GM19455 (cell line): ENCODE measurements at regions not wholly inside any gene's neighbourhood (a gene's known extent, or its start where the extent isn't known, plus 50 kb on each side); places are given as distances from the start of the nearest gene placed in this dataset.

Experiments used
- ATAC-seq: cut with Tn5 transposase; IDR thresholded peaks from one replicate; pipeline ENCODE4 v1.9.1; 2021; ENCODE audit not compliant: unreplicated experiment

- ATAC-seq: no peak
Observed at GRCh38 chr12:59087077-59087673, 166.9 kb upstream of the LRIG3 start.

GRCh38 chr12:59086126-59086525 lies 165.8 kb upstream of the LRIG3 start:
- no peak for ATAC-seq

- no peak for ATAC-seq
Observed at GRCh38 chr12:59085690-59086089, 165.4 kb upstream of the LRIG3 start.

GRCh38 chr12:59084511-59085375 lies 164.4 kb upstream of the LRIG3 start:
- no peak for ATAC-seq

- ATAC-seq: no peak
Observed at GRCh38 chr12:59082952-59083351, 162.6 kb upstream of the LRIG3 start.

- no peak for ATAC-seq
Observed at GRCh38 chr12:59080101-59080500, 159.8 kb upstream of the LRIG3 start.

GRCh38 chr12:59079472-59079871 lies 159.2 kb upstream of the LRIG3 start:
- no peak for ATAC-seq

GRCh38 chr12:59079002-59079401 lies 158.7 kb upstream of the LRIG3 start:
- no peak for ATAC-seq

- ATAC-seq: no peak
Observed at GRCh38 chr12:59077575-59078426, 157.5 kb upstream of the LRIG3 start.

- no peak for ATAC-seq
Observed at GRCh38 chr12:59077153-59077552, 156.8 kb upstream of the LRIG3 start.

- ATAC-seq: no peak
Observed at GRCh38 chr12:59076622-59077021, 156.3 kb upstream of the LRIG3 start.

- no peak for ATAC-seq
Observed at GRCh38 chr12:59075968-59076490, 155.7 kb upstream of the LRIG3 start.

- no peak for ATAC-seq
Observed at GRCh38 chr12:59075141-59075540, 154.8 kb upstream of the LRIG3 start.

- ATAC-seq: no peak
Observed at GRCh38 chr12:59070322-59070933, 150.1 kb upstream of the LRIG3 start.

- no peak for ATAC-seq
Observed at GRCh38 chr12:59069516-59069915, 149.2 kb upstream of the LRIG3 start.

GRCh38 chr12:59068436-59068835 lies 148.1 kb upstream of the LRIG3 start:
- no peak for ATAC-seq

- no peak for ATAC-seq
Observed at GRCh38 chr12:59067083-59067482, 146.8 kb upstream of the LRIG3 start.

GRCh38 chr12:59066445-59066844 lies 146.1 kb upstream of the LRIG3 start:
- ATAC-seq: no peak

GRCh38 chr12:59059088-59059935 lies 139.0 kb upstream of the LRIG3 start:
- no peak for ATAC-seq

GRCh38 chr12:59056966-59057365 lies 136.7 kb upstream of the LRIG3 start:
- ATAC-seq: no peak
